ENCODE measurements at regions not wholly inside any gene's neighbourhood (a gene's known extent, or its start where the extent isn't known, plus 50 kb on each side); places are given as distances from the start of the nearest gene placed in this dataset.

DNA sequence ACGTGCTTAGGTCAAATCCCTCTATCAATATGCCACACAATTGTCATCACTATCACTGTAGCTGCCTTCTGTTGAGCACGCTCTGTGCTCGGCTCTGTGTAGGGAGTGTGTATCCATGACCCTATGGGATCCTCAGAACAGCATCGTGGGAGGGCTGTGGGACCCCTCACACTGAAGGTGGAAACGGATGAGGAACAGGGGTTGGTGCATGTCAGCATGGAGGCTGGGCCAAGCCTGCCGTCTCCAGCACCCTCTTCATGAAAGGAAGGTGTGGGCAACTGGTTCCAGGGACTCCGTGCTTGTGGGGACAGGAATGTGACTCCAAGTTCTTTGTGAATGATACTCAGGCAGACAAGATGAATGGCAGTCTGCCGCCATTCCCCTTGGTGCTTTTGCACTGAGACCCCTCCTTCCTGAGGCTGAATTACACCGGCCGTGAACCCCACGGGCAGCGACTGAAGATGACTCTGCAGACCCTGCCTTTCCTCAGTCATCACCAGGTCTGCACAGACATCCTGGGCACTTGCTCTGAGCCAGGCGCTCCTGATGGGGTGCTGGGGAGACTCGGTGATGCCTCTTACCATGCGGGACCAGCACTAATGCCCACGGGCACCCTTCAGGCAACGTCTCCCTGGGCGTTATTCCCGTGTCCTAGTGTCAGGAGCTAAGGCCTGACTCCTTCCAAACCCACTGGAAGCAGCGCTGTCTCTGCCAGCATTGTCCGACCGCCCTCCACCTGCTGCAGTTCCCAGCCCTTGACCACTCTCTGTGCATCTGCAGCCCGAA is 495.2 kb downstream of the TCERG1L start (continued):
- no peak for TF ChIP-seq TP53 (CRISPR knock-in tag; IDR thresholded peaks at IDR 0.05)
- TF ChIP-seq POLR2A (IDR thresholded peaks at IDR 0.05; ENCODE audit: low read length): no peak
- TF ChIP-seq, protein P1, sequence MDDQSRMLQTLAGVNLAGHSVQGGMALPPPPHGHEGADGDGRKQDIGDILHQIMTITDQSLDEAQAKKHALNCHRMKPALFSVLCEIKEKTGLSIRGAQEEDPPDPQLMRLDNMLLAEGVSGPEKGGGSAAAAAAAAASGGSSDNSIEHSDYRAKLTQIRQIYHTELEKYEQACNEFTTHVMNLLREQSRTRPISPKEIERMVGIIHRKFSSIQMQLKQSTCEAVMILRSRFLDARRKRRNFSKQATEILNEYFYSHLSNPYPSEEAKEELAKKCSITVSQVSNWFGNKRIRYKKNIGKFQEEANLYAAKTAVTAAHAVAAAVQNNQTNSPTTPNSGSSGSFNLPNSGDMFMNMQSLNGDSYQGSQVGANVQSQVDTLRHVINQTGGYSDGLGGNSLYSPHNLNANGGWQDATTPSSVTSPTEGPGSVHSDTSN (IDR thresholded peaks at IDR 0.05): no peak
- TF ChIP-seq CEBPB (IDR thresholded peaks at IDR 0.05): no peak
- no peak for TF ChIP-seq EHF (CRISPR knock-in tag; IDR thresholded peaks at IDR 0.05)

DNA sequence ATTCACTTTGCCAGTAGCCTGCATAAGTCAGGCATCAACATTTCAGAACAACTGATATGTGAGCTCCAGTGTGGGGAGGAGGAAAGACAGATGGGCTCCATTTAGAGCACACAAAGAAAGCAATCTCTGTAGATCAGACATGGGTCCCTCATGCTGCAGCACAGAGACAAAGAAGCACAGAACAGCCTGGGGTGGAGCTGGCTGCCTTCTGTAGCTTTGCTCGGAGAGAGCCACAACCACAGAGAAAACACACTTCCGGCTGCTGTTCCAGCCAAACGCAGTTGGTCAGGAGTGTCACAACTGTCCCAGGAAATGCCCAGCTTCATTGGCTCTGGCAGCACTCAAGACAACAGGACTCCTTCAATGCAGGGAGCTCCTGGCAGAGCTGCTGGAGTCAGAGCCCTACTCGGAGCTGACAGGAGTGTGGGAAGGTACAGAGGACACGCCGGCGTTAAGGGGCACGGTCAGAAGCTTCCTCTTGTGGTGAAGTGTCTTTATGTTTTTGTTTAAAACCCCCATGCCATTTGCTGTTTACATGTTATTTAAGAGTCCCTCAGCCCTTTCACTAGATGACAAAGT is 494.4 kb downstream of the TCERG1L start:
- Histone ChIP-seq H3K4me1 (no peaks in the 10 kb centered on the region), H3K9me3 (no peaks in the 10 kb centered on the region), H3K4me2 (no peak overlapping the region), H3K4me3 (no peak overlapping the region), H3K27ac (no peak overlapping the region)
- FAIRE-seq (no peak), ATAC-seq (no peak), DNase-seq (ENCODE audit: low read depth in 1 of 2, low spot score in 1 of 2) (no peak)
- 29% methylated on average over 8 of the region's 8 CpGs for WGBS (ENCODE audit: missing lambda C conversion rate)
- ChIA-PET POLR2A (no interaction called here), CTCF (interaction anchor here (0.8 kb wide), 1 partner anchor 19 kb away, joined by 4 read pairs; no protein-coding TSS in a partner anchor)
- TF ChIP-seq, protein P2, sequence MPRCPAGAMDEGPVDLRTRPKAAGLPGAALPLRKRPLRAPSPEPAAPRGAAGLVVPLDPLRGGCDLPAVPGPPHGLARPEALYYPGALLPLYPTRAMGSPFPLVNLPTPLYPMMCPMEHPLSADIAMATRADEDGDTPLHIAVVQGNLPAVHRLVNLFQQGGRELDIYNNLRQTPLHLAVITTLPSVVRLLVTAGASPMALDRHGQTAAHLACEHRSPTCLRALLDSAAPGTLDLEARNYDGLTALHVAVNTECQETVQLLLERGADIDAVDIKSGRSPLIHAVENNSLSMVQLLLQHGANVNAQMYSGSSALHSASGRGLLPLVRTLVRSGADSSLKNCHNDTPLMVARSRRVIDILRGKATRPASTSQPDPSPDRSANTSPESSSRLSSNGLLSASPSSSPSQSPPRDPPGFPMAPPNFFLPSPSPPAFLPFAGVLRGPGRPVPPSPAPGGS (IDR thresholded peaks at IDR 0.05): no peak
- TF ChIP-seq KDM5A (IDR thresholded peaks at IDR 0.05) (no peak), FOSB (CRISPR knock-in tag; IDR thresholded peaks at IDR 0.05) (no peak), NR3C1 (IDR thresholded peaks at IDR 0.05) (no peak), TP53 (CRISPR knock-in tag; IDR thresholded peaks at IDR 0.05) (no peak), RFX5 (IDR thresholded peaks at IDR 0.05) (no peak), SREBF2 (IDR thresholded peaks at IDR 0.05) (no peak), JUNB (IDR thresholded peaks at IDR 0.05) (no peak), ZNF302 (CRISPR knock-in tag; IDR thresholded peaks at IDR 0.05) (no peak), PHF8 (IDR thresholded peaks at IDR 0.05; ENCODE audit: borderline replicate concordance, low read depth) (no peak), SMC3 (IDR thresholded peaks at IDR 0.05) (no peak), CHD4 (IDR thresholded peaks at IDR 0.05; ENCODE audit: borderline replicate concordance) (no peak), EP300 (IDR thresholded peaks at IDR 0.05) (no peak)
- TF ChIP-seq, protein P3, sequence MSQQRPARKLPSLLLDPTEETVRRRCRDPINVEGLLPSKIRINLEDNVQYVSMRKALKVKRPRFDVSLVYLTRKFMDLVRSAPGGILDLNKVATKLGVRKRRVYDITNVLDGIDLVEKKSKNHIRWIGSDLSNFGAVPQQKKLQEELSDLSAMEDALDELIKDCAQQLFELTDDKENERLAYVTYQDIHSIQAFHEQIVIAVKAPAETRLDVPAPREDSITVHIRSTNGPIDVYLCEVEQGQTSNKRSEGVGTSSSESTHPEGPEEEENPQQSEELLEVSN (IDR thresholded peaks at IDR 0.05; ENCODE audit: borderline replicate concordance, low read depth): no peak
- TF ChIP-seq, protein P4, sequence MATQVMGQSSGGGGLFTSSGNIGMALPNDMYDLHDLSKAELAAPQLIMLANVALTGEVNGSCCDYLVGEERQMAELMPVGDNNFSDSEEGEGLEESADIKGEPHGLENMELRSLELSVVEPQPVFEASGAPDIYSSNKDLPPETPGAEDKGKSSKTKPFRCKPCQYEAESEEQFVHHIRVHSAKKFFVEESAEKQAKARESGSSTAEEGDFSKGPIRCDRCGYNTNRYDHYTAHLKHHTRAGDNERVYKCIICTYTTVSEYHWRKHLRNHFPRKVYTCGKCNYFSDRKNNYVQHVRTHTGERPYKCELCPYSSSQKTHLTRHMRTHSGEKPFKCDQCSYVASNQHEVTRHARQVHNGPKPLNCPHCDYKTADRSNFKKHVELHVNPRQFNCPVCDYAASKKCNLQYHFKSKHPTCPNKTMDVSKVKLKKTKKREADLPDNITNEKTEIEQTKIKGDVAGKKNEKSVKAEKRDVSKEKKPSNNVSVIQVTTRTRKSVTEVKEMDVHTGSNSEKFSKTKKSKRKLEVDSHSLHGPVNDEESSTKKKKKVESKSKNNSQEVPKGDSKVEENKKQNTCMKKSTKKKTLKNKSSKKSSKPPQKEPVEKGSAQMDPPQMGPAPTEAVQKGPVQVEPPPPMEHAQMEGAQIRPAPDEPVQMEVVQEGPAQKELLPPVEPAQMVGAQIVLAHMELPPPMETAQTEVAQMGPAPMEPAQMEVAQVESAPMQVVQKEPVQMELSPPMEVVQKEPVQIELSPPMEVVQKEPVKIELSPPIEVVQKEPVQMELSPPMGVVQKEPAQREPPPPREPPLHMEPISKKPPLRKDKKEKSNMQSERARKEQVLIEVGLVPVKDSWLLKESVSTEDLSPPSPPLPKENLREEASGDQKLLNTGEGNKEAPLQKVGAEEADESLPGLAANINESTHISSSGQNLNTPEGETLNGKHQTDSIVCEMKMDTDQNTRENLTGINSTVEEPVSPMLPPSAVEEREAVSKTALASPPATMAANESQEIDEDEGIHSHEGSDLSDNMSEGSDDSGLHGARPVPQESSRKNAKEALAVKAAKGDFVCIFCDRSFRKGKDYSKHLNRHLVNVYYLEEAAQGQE (IDR thresholded peaks at IDR 0.05): no peak
- TF ChIP-seq, protein P5, sequence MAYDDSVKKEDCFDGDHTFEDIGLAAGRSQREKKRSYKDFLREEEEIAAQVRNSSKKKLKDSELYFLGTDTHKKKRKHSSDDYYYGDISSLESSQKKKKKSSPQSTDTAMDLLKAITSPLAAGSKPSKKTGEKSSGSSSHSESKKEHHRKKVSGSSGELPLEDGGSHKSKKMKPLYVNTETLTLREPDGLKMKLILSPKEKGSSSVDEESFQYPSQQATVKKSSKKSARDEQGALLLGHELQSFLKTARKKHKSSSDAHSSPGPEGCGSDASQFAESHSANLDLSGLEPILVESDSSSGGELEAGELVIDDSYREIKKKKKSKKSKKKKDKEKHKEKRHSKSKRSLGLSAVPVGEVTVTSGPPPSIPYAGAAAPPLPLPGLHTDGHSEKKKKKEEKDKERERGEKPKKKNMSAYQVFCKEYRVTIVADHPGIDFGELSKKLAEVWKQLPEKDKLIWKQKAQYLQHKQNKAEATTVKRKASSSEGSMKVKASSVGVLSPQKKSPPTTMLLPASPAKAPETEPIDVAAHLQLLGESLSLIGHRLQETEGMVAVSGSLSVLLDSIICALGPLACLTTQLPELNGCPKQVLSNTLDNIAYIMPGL (CRISPR knock-in tag; IDR thresholded peaks at IDR 0.05; ENCODE audit: borderline replicate concordance): no peak
- TF ChIP-seq, protein P6, sequence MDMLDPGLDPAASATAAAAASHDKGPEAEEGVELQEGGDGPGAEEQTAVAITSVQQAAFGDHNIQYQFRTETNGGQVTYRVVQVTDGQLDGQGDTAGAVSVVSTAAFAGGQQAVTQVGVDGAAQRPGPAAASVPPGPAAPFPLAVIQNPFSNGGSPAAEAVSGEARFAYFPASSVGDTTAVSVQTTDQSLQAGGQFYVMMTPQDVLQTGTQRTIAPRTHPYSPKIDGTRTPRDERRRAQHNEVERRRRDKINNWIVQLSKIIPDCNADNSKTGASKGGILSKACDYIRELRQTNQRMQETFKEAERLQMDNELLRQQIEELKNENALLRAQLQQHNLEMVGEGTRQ (IDR thresholded peaks at IDR 0.05): no peak

Data from A549 (cell line).